Esophagus muscularis mucosa (tissue), 4 donors: ENCODE measurements at regions not wholly inside any gene's neighbourhood (a gene's known extent, or its start where the extent isn't known, plus 50 kb on each side); places are given as distances from the start of the nearest gene placed in this dataset.

Experiments
- DNase-seq: peaks from one replicate; pipeline ENCODE4 v3.0.0-alpha.2; 2017; ENCODE audit errors: extremely low spot score
- H3K27ac ChIP-seq, 4 donors: fragments of 200-600 bp; sonication (generic); replicated peaks in 1 of 4; 1 replicate in 3 of 4; 2 replicates in 1 of 4; pipeline ENCODE4 v1.5.1; 2016 to 2019; ENCODE audit warnings: mild to moderate bottlenecking in 1 of 4
- H3K27me3 ChIP-seq, 4 donors: fragments of 200-600 bp; sonication (generic); one replicate each; pipeline versions ENCODE4 v1.5.1 to v1.6.0; 2016 to 2019
- H3K36me3 ChIP-seq, 4 donors: fragments of 200-600 bp; sonication (generic); one replicate each; pipeline ENCODE4 v1.5.1; 2016 to 2019
- H3K4me1 ChIP-seq, 4 donors: fragments of 200-600 bp; sonication (generic); one replicate each; pipeline ENCODE4 v1.5.1; 2016 to 2019
- H3K4me3 ChIP-seq, 4 donors: fragments of 200-600 bp; sonication (generic); 1 replicate in 2 of 4; 2 replicates in 2 of 4; pipeline ENCODE4 v1.5.1; 2016 to 2019; ENCODE audit warnings: mild to moderate bottlenecking in 4 of 4, moderate library complexity in 1 of 4
- H3K9me3 ChIP-seq, 4 donors: fragments of 200-600 bp; sonication (generic); 1 replicate in 3 of 4; 2 replicates in 1 of 4; pipeline ENCODE4 v1.5.1; 2016 to 2019
- CTCF ChIP-seq, 3 experiments: fragments of 200-600 bp in 2 of 3; fragments of 450-650 bp in 1 of 3; sonication (generic) in 2 of 3; IDR thresholded peaks; one replicate each; pipeline ENCODE4 v1.5.1; 2017 to 2019; ENCODE audit warnings: antibody characterized with exemption in 3 of 3, mild to moderate bottlenecking in 2 of 3, moderate library complexity in 1 of 3
- EP300 ChIP-seq: sonication (generic); formaldehyde crosslinking; IDR thresholded peaks from one replicate; pipeline ENCODE4 v1.6.1; 2017; ENCODE audit warnings: antibody characterized with exemption
- POLR2A ChIP-seq: fragments of 450-650 bp; IDR thresholded peaks from one replicate; pipeline ENCODE4 v1.6.1; 2017; ENCODE audit warnings: antibody characterized with exemption, moderate library complexity, mild to moderate bottlenecking, low read depth
- POLR2AphosphoS5 ChIP-seq, 2 donors: sonication (generic); formaldehyde crosslinking; IDR thresholded peaks; one replicate each; pipeline ENCODE4 v1.6.1; 2017; ENCODE audit warnings: antibody characterized with exemption in 2 of 2
- WGBS: methylation state at CpG from one replicate; pipeline ENCODE4 v1.1.5; 2018; 5-methylcytosine and 5-hydroxymethylcytosine counted together
- intact Hi-C: fragments of 100-400 bp; cut with DNase I; formaldehyde crosslinking; loops from one replicate; pipeline ENCODE4 v1.15.1; 2023

DNA sequence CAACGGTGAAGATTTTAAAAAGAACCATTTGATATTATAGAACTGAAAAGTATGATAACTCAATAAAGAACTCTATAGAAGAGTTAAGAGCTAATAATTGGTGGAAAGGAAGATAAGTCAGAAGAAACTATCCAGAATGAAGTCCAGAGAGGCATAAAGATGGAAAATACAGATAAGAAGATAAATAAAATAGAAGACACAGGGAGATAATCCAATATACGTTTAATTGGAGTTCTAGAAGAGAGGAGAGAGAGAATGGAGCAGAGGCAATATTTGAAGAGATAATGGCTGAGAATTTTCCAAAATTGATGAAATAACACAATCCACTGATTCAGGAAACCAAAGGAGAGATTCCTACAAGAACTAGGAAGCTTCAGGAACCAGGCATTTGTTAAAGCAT, 49.8 kb upstream of the EPHB3 start:
- H3K36me3 ChIP-seq = no peaks in the 10 kb centered on the region
- no peak overlapping the region for H3K4me3 ChIP-seq
- intact Hi-C loops = loop anchor here (2.0 to 10.0 kb wide), 2 partner anchors 97 to 141 kb away; no protein-coding TSS in a partner anchor
- peaks cover 0 to 7% (median 0%) of the 10 kb centered on the region in 4 donors for H3K9me3 ChIP-seq
- H3K27me3 ChIP-seq = peaks cover 0 to 74% (median 10%) of the 10 kb centered on the region in 4 donors
- TF ChIP-seq CTCF (IDR thresholded peaks at IDR 0.05) (no peak), EP300 (no peak), POLR2A (no peak), POLR2AphosphoS5 (IDR thresholded peaks at IDR 0.05) (no peak)
- H3K4me1 ChIP-seq = peaks cover 4 to 17% (median 13%) of the 10 kb centered on the region in 4 donors
- no peak overlapping the region for H3K27ac ChIP-seq
- WGBS = 83% methylated on average over 2 of the region's 2 CpGs
- no peak for DNase-seq
